ELR (cell line): ENCODE measurements at regions not wholly inside any gene's neighbourhood (a gene's known extent, or its start where the extent isn't known, plus 50 kb on each side); places are given as distances from the start of the nearest gene placed in this dataset.

Experiments
- DNase-seq: peaks from one replicate; pipeline ENCODE4 v3.0.0-alpha.2; 2015; ENCODE audit warnings: low read depth

DNA sequence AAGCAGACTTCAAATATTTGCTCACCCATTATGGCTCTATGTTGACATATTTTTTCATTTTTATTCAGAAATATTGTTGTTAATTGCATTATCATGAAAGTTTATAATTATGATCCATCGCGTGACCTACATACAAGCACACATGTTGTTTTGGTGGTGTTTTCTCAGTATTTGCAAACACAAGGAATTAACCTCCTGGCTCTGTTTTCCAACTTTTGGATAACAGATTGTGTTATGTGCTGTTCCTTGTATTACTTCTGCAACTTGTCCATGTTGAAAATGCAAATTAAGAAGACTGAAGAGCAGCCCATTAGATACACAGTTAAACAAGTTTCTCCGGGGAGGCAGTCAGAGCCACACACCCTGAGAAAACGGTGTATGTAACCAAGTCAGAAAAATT, 201.2 kb downstream of the SEC23A start:
- DNase-seq: no peak

DNA sequence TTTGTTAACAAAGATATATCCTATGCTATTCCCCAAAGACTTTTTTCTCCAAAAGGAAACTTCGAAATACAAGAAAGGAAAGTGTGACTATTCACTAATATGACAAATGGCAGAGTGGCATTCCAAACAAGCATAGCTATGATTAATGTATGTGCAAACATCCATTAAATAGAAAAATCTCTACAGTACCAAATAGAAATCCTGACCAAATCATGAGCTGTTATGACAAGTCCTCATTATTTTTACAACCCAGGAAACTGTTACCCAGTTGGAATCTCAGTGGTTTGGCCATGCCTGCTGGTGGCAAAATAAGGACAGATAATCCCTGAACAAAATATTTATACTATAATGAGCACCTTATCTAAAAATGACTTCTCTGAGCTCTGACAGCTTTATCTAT, 202.1 kb downstream of the SEC23A start:
- DNase-seq: no peak

DNA sequence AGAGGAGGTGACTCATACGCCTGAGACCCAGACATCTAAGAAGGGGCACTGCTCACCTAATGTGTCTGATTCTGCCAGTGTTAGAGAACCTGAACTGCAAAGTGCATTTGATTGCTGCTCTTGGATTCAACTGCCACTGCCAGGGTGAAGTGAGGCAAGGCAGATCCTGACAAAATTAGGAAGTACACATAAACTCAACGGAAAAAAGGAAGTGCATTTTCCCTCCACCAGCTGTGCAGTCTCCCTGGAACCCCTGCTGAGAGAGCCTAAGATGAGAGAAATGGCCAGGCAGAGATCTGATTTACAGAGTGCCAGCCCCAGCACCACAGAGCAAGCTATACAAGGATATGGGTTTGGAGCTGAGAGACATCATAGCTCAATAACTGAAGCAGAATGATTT, 215.3 kb downstream of the SEC23A start:
- no peak for DNase-seq

DNA sequence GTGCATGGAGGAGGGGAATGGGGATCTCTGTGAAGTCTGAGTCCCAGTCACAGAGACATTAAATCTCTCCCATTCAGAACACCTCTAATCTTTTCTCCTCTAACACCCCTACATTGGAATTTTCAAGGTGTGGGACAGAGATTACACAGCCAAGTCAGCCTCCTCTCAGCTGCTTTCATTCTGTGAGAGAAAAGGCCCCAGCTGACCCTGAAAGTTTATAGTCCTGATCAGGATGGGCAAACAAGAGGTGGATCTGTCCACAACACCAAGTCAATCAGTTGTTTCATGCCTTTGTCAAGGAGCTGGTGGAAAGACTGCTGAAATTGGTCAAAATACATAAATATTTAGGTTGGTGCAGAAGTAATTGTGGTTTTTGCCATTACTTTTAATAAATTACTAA, 218.9 kb downstream of the SEC23A start:
- DNase-seq: no peak

DNA sequence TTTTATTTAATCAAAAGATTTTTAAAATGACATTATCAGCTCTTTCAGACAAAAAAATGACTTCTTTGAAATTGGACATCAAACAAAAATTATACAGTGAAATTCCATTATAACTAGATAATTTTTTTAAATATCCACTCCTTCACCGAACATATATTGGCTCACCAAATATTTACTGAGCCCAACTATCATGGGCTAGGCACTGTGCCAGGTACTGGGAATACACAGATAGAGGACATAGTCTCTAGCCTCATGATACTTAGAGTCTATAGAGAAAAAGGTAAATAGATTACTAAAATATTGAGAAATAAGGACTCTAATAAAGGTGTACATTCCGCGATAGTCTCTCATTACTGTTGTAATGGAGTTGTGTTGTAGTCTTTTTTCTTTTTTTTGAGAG, 219.9 kb downstream of the SEC23A start:
- DNase-seq: no peak

DNA sequence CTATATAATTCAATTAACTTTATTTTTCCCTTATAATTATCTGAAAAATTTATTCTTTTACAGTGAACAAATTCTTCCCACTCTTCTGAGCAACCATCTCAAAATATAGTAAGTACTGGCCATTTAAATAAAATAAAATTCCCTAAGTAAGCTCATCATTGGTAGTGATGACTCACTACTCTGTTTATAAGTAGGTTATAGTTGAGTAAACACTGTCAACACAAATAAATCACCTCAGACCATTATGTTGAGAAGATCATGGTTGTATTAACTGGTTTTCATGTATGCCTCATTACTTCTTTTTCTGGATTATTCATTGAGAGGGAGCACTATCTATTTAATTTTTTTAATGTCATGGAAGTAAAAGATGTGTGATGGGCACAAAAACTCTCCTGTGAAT, 220.5 kb downstream of the SEC23A start:
- peak; percentile 48 for DNase-seq

DNA sequence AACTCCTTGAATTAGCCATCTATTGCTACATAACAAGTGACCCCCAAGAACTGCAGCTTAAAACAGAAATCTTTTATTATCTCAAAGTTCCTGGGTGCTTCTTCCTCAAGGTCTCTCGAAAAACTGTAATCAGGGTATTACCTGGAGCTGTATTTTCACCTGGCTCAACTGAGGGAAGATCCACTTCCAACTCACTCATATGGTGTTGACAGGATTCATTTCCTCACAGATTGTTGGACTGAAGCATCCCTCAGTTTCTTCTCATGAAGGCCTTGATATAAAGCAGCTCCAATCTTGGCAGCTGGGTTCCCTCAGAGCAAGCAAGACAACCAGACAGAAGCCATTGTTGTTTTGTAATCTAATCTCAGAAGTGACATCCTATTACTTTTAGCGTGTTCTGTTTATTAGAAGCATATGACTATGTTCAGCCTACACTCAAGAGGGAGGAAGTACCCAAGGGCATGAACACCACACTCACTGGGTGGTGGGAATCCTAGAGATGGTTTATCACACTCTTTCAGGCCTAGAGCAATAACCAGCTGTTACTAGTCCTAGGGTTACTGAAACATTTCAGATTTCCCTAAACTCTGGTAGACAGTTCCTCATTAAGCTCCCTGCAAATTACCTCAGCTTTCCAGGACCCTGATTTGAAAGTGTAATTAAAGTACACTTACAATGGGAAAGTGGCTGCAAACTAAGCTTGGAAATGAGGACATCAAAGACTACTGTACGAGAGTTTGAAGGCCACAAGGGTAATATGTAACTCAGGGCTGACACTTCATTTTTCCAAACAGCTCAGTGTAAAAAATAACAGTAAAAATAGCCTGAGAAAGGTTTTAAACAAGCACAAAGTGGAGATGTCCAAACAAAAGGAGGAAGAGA, 222.2 kb downstream of the SEC23A start:
- DNase-seq: no peak

DNA sequence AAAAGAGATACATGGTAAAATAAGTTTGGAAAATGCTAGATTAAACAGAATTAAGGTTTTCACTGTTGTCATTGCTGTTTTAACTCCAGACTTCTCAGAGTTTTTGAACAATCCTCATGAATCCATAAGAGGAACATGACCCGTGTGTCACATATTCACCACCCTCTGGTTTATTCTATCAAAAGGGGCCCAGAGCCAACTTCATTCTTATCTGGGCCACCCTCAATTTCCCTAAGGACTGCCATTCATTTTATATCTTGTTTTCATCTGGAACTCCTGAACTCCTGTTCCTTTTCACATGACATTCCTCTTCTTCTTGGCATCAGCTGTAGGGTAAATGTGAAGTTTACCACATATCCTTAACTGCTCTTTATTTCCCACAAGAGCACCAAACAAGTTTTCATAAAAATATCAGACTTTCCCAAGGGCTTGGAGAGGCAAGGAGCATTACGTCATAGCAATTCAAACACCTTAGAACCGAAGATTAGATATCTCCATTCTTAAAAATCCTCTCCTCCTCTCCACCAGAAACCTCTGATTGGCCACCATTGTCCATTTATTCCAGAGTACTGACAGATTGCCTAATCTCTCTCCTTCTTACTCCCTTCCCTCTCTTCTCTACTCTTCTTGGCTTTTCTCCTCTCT, 225.2 kb downstream of the SEC23A start:
- no peak for DNase-seq

DNA sequence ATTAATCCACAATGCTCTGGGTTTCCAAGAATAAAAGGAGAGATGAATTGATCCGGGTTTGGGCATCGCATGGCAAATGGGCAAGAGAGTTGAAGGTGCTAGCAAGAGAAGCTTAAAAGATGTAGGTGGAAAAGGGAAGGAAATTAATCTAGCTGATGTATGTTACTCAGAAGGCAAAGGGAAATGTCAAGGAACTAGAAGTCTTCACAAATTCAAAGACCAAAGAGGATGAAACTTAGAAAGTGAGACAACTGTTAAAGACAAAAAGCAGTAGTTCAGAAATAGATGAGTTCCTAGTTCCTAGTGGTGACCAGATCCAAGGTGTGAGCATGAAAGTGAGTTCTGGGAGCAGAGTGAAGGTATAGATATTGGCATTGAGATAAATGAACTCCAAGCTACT, 228.3 kb downstream of the SEC23A start:
- no peak for DNase-seq

DNA sequence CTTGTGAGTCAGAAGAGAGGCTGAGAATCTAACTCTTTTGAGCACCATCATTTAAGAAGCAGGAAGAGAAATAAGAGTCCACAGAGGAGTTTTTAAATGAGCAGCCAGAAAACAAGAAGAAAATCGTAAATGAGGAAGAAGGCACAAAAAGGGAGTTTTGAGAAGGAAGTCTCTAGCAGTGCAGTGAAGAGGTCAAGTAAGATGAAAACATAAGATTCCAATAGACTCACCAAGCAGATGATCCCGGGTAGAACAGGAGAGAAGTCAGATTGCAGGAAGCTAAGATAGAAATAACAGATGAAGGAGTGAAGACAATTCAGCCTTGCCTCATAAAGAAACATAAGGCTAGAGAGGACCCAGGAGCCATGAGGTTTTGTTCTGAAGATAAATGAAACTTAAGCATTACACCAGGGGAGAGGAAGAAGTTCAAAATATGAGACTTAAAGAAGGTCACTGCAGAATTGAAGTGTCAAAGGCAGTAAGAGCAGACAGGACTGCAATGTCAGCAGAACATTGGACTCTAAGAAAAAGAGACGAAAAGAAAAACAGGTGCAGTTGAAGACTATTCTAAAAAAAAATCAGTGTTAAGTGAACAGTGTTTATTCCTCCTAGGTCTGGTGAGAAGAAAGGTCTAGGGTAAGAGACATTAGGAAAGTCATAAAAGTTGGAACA, 229.0 kb downstream of the SEC23A start:
- DNase-seq: no peak

DNA sequence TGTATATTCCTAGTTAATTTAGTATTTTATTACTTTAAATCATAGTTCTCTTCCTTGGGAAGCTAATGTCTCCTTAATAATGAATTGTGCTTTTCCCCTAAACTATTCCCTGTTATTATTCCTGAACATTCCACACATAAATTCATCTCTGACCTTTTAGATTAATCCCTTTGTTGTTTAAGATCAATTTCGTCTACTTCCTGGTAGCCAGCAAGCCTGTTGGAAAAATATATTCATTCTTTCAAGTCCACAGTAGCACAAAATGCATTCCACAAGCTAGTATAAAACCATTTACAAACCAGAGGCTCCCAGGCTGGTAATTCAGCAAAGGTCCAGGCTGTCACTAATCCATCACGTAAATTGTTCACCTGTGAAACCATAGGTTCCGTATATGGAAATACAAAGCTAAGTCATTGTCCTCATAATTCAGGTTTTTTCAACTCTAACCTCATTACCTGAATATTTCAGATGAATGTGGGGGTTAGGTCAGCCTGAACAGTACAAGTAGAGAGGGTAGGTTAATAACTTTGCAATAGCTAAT, 232.7 kb downstream of the SEC23A start:
- no peak for DNase-seq

DNA sequence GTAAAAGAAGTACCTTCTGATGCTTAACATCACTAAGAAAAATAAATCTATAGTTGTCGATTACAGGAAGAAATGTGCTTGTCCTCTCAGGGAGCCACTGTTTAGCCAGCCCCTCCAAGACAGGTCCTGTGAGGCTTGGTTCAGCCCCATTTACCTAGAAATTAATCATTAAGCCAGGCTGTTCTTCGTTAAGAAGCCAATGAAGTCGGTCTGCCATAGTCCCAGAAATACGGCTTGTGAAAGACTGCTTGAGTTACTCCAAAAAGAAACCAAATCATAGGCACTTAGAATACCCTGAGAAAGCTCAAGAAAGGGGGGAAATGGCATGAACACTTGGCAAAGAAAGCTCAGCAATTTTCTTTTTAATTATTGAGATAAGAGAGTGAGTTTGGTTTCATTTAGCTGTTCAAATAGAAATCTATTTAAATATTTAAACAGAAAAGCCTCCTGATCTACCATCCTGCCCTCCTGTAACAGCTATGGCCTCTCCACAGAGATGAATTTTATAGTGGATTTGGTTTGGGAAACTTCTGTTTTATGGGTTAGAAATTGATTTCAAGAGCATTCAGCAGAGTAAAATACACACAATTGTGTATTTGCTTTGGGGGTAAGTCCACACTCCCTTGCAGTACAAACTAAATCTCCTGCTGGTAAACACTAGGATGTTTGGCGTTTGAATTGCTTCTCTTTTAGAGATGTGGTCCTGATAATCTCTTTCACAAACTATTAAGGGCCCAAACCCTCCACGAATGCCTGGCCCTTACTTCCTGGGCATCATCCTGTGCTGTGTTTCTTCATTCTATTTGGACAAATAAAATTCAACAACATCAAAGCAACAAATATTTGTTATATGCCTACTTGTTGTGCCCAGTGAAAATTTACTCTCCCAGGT, 234.4 kb downstream of the SEC23A start:
- no peak for DNase-seq

DNA sequence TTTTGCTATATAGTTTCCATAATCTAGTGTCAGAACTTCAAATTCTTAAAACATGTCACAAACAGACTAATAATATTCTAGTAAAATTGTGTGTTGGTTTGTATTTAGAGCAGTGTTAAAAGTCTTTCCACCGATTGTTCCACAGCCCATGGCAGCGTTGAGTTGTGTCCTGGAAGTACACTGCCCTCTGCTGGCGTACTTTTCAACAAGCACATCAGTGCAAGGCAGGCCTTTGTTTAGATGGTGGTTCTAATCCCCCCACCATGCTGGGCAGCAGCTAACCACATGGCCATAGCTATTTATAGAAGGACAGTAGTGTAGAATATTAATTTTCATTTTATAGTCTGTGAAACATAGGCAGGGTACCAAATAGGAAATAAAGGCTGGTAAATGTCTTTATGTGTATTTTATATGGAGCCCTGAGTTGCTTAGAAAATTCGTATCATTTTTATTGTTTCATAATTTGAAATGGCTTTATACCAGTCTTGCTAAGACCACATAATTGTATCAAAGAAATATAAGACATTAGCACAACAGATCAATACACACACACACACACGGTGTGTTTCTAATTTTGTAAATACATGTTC, 235.4 kb downstream of the SEC23A start:
- DNase-seq: peak; percentile 76

DNA sequence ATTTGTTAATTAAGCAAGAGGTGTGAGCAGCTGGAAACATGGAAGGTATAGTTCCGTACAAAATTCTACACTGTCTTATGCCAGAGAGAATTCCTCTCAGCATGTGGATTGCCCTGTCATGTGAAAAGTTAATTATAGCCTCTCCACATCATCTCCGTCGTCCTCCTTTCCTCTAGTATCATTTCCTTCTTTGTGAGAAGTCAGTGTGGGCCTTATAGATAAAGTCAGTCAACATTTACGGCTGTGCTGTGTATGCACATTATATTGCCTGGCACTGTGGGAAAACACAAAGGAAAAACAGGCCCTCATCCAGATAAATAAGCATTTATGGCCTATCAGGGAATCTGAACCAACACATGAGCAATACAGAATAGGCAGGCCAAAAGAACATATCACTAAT, 236.6 kb downstream of the SEC23A start:
- no peak for DNase-seq

DNA sequence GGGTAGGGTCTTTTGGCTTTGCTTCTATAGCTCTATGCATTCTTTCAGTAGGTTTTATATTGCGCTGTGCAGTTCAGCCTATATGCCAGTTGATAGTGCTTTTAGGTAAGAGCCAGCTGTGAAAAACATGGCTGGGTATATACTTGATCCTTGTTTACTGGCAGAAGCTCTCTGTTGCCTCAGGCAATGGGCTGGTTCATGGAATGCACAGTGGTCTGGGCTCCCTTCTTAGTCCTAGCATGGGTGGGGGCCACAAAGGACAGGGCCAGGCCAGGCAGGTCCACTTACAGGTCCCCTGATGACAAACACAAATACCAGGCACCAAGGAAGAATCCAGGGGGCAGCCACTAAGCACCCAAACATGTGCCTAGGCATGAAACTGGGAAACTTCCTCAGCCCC, 240.7 kb downstream of the SEC23A start:
- DNase-seq: no peak

DNA sequence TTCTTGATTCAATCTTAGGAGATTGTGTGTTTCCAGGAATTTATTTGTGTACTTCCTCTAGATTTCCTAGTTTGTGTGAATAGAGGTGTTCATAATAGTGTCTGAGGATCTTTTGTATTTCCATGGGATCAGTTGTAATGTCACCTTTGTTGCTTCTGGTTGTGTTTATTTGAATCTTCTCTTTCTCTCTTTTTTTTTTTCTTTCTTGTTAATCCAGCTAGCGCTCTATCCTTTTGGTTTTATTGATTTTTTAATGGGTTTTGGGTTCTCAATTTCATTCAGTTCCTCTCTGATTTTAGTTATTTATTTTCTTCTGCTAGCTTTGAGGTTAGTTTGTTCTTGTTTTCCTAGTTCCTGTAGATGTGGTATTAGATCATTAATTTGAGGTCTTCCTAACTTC, 242.5 kb downstream of the SEC23A start:
- DNase-seq: no peak

DNA sequence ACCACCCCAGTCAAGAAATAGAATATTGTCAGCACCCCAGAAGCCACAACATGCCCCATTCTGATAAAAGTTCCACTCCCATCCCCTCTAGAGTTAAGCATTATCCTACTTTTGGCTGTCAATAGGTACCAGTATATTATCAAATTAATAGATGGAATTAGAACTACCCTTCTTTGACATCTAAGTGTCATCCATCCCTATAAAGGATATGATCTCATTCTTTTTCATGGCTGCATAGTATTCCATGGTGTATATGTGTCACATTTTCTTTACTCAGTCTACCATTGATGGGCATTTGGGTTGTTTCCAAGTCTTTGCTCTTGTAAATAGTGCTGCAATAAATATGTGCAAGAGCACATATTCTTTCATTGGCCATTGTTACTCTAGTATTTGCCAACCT, 246.2 kb downstream of the SEC23A start:
- no peak for DNase-seq

DNA sequence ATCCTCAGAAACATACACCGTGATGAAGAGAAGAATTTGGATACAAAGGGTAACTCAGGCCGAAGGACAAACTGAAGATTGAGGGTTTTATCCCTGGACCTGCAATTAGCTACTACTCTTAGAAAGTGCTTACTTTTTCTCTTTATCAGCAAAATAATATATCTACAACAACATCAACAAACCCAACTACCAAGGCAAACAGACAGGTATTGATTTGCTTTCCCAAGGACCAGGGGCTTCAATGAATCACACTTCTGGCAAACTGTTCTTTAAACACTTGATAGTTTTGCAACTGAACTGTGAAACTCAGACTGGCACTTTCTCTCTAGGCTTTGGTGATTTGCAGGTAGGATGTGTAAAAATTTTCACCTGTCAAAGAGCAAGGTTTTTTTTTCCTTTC, 247.5 kb downstream of the SEC23A start:
- no peak for DNase-seq

DNA sequence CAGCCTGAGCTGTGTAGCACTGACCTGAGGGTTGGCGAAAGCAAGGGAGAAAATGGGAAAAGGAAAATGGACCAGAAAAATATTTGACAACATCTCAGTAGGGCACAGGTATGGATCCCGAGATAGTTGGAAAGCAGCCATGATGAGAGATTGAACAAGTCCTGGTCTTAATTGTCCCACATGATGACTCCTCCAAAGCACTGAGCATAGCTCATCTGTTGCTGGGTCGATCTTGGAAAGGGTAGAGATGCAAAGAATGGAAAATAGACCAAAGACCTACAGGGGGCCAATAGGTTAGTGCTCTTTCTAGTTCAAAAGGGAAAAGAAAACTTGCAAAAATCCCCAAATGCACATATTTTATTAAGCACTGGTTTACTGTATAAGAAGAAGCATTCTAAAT, 251.9 kb downstream of the SEC23A start:
- no peak for DNase-seq

DNA sequence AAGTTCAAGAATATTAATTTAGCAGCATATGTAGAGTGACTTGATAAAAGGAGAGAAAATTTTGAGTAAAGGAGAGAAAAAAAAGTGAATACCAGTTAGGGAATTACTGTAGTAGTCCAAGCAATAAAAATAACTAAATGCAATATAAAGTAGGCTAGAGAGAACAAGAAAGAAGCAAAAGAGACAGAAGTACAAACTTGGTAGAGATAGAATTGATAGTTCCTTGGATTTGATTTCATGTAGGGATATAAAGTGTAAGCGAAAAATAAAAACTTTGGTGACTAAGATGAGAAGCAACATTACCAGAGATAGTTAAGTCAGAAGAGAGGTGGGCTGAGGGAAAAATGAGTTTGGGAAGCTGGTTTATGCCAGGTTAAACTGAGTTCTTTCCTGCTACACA, 252.4 kb downstream of the SEC23A start:
- no peak for DNase-seq

DNA sequence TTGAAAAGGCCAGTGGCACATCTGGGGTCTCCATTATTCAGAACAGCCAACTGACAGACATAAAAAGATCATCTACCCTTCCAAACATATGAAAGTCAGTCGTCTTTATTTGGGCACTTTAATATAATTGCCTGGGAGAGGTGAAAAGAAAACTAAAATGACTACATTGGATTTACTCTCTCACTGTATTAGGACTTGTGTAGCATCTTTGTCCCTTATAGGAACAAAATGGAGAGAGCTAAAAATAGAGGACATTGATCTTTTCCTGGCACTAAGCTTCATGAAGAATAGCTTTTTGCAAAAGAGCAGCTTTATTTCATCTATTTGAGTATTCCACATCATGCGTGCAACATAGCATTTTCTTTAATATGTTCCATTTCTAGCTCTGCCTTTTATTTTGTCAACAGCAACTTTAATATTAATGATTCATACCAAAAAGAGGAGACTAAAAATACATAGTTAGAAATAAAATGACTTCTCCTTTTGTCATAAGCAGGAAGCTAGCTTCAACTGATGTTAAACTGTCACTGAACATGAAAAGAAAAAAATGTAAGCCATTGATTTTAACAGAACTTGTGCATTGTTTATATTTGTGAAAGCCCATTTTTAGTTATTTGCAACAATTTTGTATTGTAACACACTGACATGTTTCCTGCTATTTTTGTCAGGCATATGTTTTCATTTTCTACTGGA, 254.6 kb downstream of the SEC23A start:
- no peak for DNase-seq
